ENCODE measurements at regions not wholly inside any gene's neighbourhood (a gene's known extent, or its start where the extent isn't known, plus 50 kb on each side); places are given as distances from the start of the nearest gene placed in this dataset.

- no peaks in the 10 kb centered on the region for H3K27me3 ChIP-seq (ENCODE audit: low read depth)
- TF ChIP-seq CTCF (IDR thresholded peaks at IDR 0.05): no peak
- H3K4me1 ChIP-seq: peaks cover 7% of the 10 kb centered on the region
- no peaks in the 10 kb centered on the region for H3K36me3 ChIP-seq
- H3K4me3 ChIP-seq: no peak overlapping the region
- intact Hi-C loops (cut with DNase I): no loop called here
- no peak for ATAC-seq
- no peak for DNase-seq
- no peaks in the 10 kb centered on the region for H3K9me3 ChIP-seq
- H3K27ac ChIP-seq: no peak overlapping the region
Observed at GRCh38 chr2:149652526-149652925, 65.0 kb upstream of the MMADHC start.

GRCh38 chr2:149651229-149651628 lies 63.7 kb upstream of the MMADHC start:
- Histone ChIP-seq H3K27me3 (ENCODE audit: low read depth) (no peaks in the 10 kb centered on the region), H3K36me3 (no peaks in the 10 kb centered on the region), H3K4me3 (no peak overlapping the region), H3K9me3 (no peaks in the 10 kb centered on the region), H3K27ac (no peak overlapping the region), H3K4me1 (peaks cover 7% of the 10 kb centered on the region)
- DNase-seq (no peak), ATAC-seq (no peak)
- no peak for TF ChIP-seq CTCF (IDR thresholded peaks at IDR 0.05)
- intact Hi-C loops (cut with DNase I): no loop called here

GRCh38 chr2:149650006-149650405 lies 62.4 kb upstream of the MMADHC start:
- intact Hi-C loops (cut with DNase I): no loop called here
- no peak for DNase-seq
- Histone ChIP-seq H3K4me1 (peaks cover 7% of the 10 kb centered on the region), H3K36me3 (no peaks in the 10 kb centered on the region), H3K27ac (peak overlapping the region; percentile 41), H3K9me3 (no peaks in the 10 kb centered on the region), H3K27me3 (ENCODE audit: low read depth) (no peaks in the 10 kb centered on the region), H3K4me3 (no peak overlapping the region)
- TF ChIP-seq CTCF (IDR thresholded peaks at IDR 0.05): no peak
- ATAC-seq: peak in 1 of 2 donors; percentile 32

GRCh38 chr2:149648282-149649030 lies 60.9 kb upstream of the MMADHC start:
- peak overlapping the region; percentile 41 for H3K27ac ChIP-seq
- no peak overlapping the region for H3K4me3 ChIP-seq
- DNase-seq: no peak
- H3K9me3 ChIP-seq: no peaks in the 10 kb centered on the region
- intact Hi-C loops (cut with DNase I): no loop called here
- TF ChIP-seq CTCF (IDR thresholded peaks at IDR 0.05): no peak
- peaks cover 7% of the 10 kb centered on the region for H3K4me1 ChIP-seq
- peak; percentile 73 to 82 for ATAC-seq
- H3K27me3 ChIP-seq (ENCODE audit: low read depth): no peaks in the 10 kb centered on the region
- H3K36me3 ChIP-seq: no peaks in the 10 kb centered on the region

GRCh38 chr2:149645391-149645790 lies 57.8 kb upstream of the MMADHC start:
- intact Hi-C loops (cut with DNase I): no loop called here
- no peak for ATAC-seq
- no peaks in the 10 kb centered on the region for H3K36me3 ChIP-seq
- H3K27me3 ChIP-seq (ENCODE audit: low read depth): no peaks in the 10 kb centered on the region
- H3K9me3 ChIP-seq: no peaks in the 10 kb centered on the region
- no peak overlapping the region for H3K27ac ChIP-seq
- peaks cover 3% of the 10 kb centered on the region for H3K4me1 ChIP-seq
- DNase-seq: no peak
- no peak for TF ChIP-seq CTCF (IDR thresholded peaks at IDR 0.05)
- no peak overlapping the region for H3K4me3 ChIP-seq
